WTC11 (cell line): ENCODE measurements at regions not wholly inside any gene's neighbourhood (a gene's known extent, or its start where the extent isn't known, plus 50 kb on each side); places are given as distances from the start of the nearest gene placed in this dataset.

Experiments
- ATAC-seq: fragments of 200-7000 bp; cut with Tn5 transposase; 2 replicates; pipeline ENCODE4 v1.10.0; 2021; ENCODE audit warnings: mild to moderate bottlenecking, moderate library complexity
- CTCF ChIA-PET: fragments of 300-600 bp; sonication (Branson Sonifier 250); formaldehyde crosslinking; loops from one replicate; lab custom pipeline; 2021; ENCODE audit warnings: antibody characterized with exemption; lab: Charles Lee
- POLR2A ChIA-PET: fragments of 350-600 bp; sonication (Branson Sonifier 250); formaldehyde crosslinking; loops from one replicate; lab custom pipeline; 2021; ENCODE audit warnings: antibody characterized with exemption; lab: Charles Lee
- DNase-seq: peaks from one replicate; pipeline ENCODE4 v3.0.0; 2021; ENCODE audit warnings: low spot score
- H3K27ac Mint-ChIP-seq: 2 replicates; pipeline ENCODE4 v1.8.0; 2021; ENCODE audit warnings: mixed read lengths
- H3K27me3 Mint-ChIP-seq: 2 replicates; pipeline ENCODE4 v1.8.0; 2021; ENCODE audit warnings: low read depth, mild to moderate bottlenecking, moderate library complexity, mixed read lengths
- H3K36me3 Mint-ChIP-seq: 2 replicates; pipeline ENCODE4 v1.8.0; 2021; ENCODE audit warnings: mixed read lengths
- H3K4me1 Mint-ChIP-seq: 2 replicates; pipeline ENCODE4 v1.8.0; 2022; ENCODE audit warnings: mixed read lengths
- H3K4me3 Mint-ChIP-seq: 2 replicates; pipeline ENCODE4 v1.8.0; 2021; ENCODE audit warnings: mild to moderate bottlenecking, moderate library complexity, mixed read lengths
- H3K9me3 Mint-ChIP-seq: 2 replicates; pipeline ENCODE4 v1.8.0; 2021; ENCODE audit warnings: mixed read lengths
- ATF6 ChIP-seq: sonication (generic); formaldehyde crosslinking; IDR thresholded peaks from 2 replicates; pipeline ENCODE4 v1.8.1; 2023; ENCODE audit warnings: mild to moderate bottlenecking, missing genetic modification reagents
- CBFB ChIP-seq: sonication (generic); formaldehyde crosslinking; IDR thresholded peaks from 2 replicates; pipeline ENCODE4 v1.8.1; 2022; ENCODE audit warnings: mild to moderate bottlenecking, low read depth, missing genetic modification reagents
- CREM ChIP-seq: sonication (generic); formaldehyde crosslinking; IDR thresholded peaks from 2 replicates; pipeline ENCODE4 v1.8.1; 2022; ENCODE audit warnings: mild to moderate bottlenecking, missing genetic modification reagents, moderate library complexity
- CTCF ChIP-seq: fragments of 200-600 bp; IDR thresholded peaks from 2 replicates; pipeline ENCODE4 v1.8.0; 2022; ENCODE audit warnings: antibody characterized with exemption
- ETV6 ChIP-seq: sonication (generic); formaldehyde crosslinking; IDR thresholded peaks from 2 replicates; pipeline ENCODE4 v1.8.1; 2022; ENCODE audit warnings: mild to moderate bottlenecking, missing genetic modification reagents
- IRF2 ChIP-seq: sonication (generic); formaldehyde crosslinking; IDR thresholded peaks from 2 replicates; pipeline ENCODE4 v1.8.0; 2022; ENCODE audit warnings: low read depth, missing genetic modification reagents, borderline replicate concordance
- JUN ChIP-seq: sonication (generic); formaldehyde crosslinking; IDR thresholded peaks from 2 replicates; pipeline ENCODE4 v1.8.0; 2023; ENCODE audit warnings: mild to moderate bottlenecking, missing genetic modification reagents
- MXD4 ChIP-seq: fragments of 250-450 bp; sonication (Bioruptor Pico); IDR thresholded peaks from 2 replicates; pipeline ENCODE4 v1.8.0; 2021; ENCODE audit warnings: mild to moderate bottlenecking, moderate library complexity, borderline replicate concordance
- NFYB ChIP-seq: sonication (generic); formaldehyde crosslinking; conservative IDR thresholded peaks from 2 replicates; pipeline ENCODE4 v1.8.0; 2022; ENCODE audit warnings: low read depth, missing genetic modification reagents
- SMAD4 ChIP-seq: sonication (generic); formaldehyde crosslinking; IDR thresholded peaks from 2 replicates; pipeline ENCODE4 v1.8.0; 2022; ENCODE audit warnings: mild to moderate bottlenecking, missing genetic modification reagents
- TP53 ChIP-seq: sonication (generic); formaldehyde crosslinking; IDR thresholded peaks from 2 replicates; pipeline ENCODE4 v1.8.1; 2023; ENCODE audit warnings: mild to moderate bottlenecking, missing genetic modification reagents
- USF1 ChIP-seq: sonication (generic); formaldehyde crosslinking; IDR thresholded peaks from 2 replicates; pipeline ENCODE4 v1.8.0; 2022; ENCODE audit warnings: mild to moderate bottlenecking, missing genetic modification reagents
- ZBTB43 ChIP-seq: sonication (generic); formaldehyde crosslinking; IDR thresholded peaks from 2 replicates; pipeline ENCODE4 v1.8.1; 2023; ENCODE audit warnings: mild to moderate bottlenecking, missing genetic modification reagents
- ZNF138 ChIP-seq: sonication (generic); formaldehyde crosslinking; conservative IDR thresholded peaks from 2 replicates; pipeline ENCODE4 v1.8.1; 2022; ENCODE audit warnings: mild to moderate bottlenecking, moderate library complexity, missing genetic modification reagents
- ZNF263 ChIP-seq: sonication (generic); formaldehyde crosslinking; IDR thresholded peaks from 2 replicates; pipeline ENCODE4 v1.8.1; 2022; ENCODE audit warnings: low read depth, mild to moderate bottlenecking, moderate library complexity, missing genetic modification reagents
- ZNF281 ChIP-seq: sonication (generic); formaldehyde crosslinking; IDR thresholded peaks from 2 replicates; pipeline ENCODE4 v1.8.0; 2023; ENCODE audit warnings: mild to moderate bottlenecking, missing genetic modification reagents

GRCh38 chr12:91382081-91382543, 199.5 kb upstream of the DCN start:
- peak; percentile 91 for DNase-seq
- peak overlapping the region; percentile 83 for H3K4me3 Mint-ChIP-seq
- POLR2A ChIA-PET: interaction anchor here (1.9 kb wide), 1 partner anchor 763 kb away, joined by 29 read pairs; the partner anchor contains the start of gene BTG1
- TF ChIP-seq USF1: no peak
- TF ChIP-seq CTCF: peak; percentile 85
- TF ChIP-seq, all 79 proteins: peak for 1
- no peaks in the 10 kb centered on the region for H3K36me3 Mint-ChIP-seq
- peak overlapping the region; percentile 100 for H3K27ac Mint-ChIP-seq
- H3K9me3 Mint-ChIP-seq: no peaks in the 10 kb centered on the region
- peak; percentile 74 for ATAC-seq
- CTCF ChIA-PET: interaction anchor here (0.5 to 2.5 kb wide), 46 partner anchors 12 to 1335 kb away, joined by 3 to 50 read pairs (median 4); partner anchors contain the start of gene BTG1
- H3K27me3 Mint-ChIP-seq: no peaks in the 10 kb centered on the region
- peaks cover 39% of the 10 kb centered on the region for H3K4me1 Mint-ChIP-seq

GRCh38 chr12:91381309-91381804, 198.7 kb upstream of the DCN start:
- ChIA-PET CTCF (interaction anchor here (0.5 to 2.5 kb wide), 37 partner anchors 11 to 1267 kb away, joined by 3 to 50 read pairs (median 5); partner anchors contain the start of gene BTG1), POLR2A (interaction anchor here (0.6 to 1.9 kb wide), 3 partner anchors 754 to 1272 kb away, joined by 4 to 29 read pairs (median 4); partner anchors contain the start of gene BTG1)
- Mint-ChIP-seq H3K9me3 (peaks cover 2% of the 10 kb centered on the region; the same call in 1 of the 2 replicates), H3K4me1 (peaks cover 43% of the 10 kb centered on the region), H3K27me3 (no peaks in the 10 kb centered on the region), H3K4me3 (peak overlapping the region; percentile 83), H3K36me3 (no peaks in the 10 kb centered on the region), H3K27ac (peak overlapping the region; percentile 100)
- DNase-seq: peak; percentile 66
- ATAC-seq: peak; percentile 89
- TF ChIP-seq SMAD4 (CRISPR knock-in tag) (no peak), ZNF138 (CRISPR knock-in tag) (no peak), NFYB (CRISPR knock-in tag) (peak; percentile 89), ATF6 (CRISPR knock-in tag) (no peak), ETV6 (CRISPR knock-in tag) (peak; percentile 23; the same call in 1 of the 2 replicates), CREM (CRISPR knock-in tag) (no peak), CBFB (no peak)

GRCh38 chr12:91380631-91381030, 198.0 kb upstream of the DCN start:
- Mint-ChIP-seq H3K9me3 (peaks cover 9% of the 10 kb centered on the region; the same call in 1 of the 2 replicates), H3K36me3 (no peaks in the 10 kb centered on the region), H3K27me3 (no peaks in the 10 kb centered on the region), H3K4me1 (peaks cover 43% of the 10 kb centered on the region), H3K4me3 (peak overlapping the region; percentile 83)
- POLR2A ChIA-PET: interaction anchor here (1.9 kb wide), 1 partner anchor 765 kb away, joined by 29 read pairs; the partner anchor contains the start of gene BTG1
- ATAC-seq (no peak), DNase-seq (no peak)
- no peak for TF ChIP-seq TP53 (CRISPR knock-in tag)
- no peak for TF ChIP-seq ZNF263 (CRISPR knock-in tag)
- TF ChIP-seq JUN (CRISPR knock-in tag): no peak
- TF ChIP-seq IRF2: no peak
- TF ChIP-seq, all 79 proteins: peak for 0
- CTCF ChIA-PET: interaction anchor here (1.1 to 2.5 kb wide), 6 partner anchors 11 to 1194 kb away, joined by 3 to 50 read pairs (median 12); partner anchors contain the start of gene BTG1
- peak overlapping the region; percentile 100 for H3K27ac Mint-ChIP-seq

GRCh38 chr12:91379051-91379775, 196.6 kb upstream of the DCN start:
- Mint-ChIP-seq H3K36me3 (no peaks in the 10 kb centered on the region), H3K4me3 (no peak overlapping the region), H3K4me1 (peaks cover 43% of the 10 kb centered on the region), H3K27ac (no peak overlapping the region), H3K9me3 (peaks cover 13% of the 10 kb centered on the region), H3K27me3 (no peaks in the 10 kb centered on the region)
- no peak for DNase-seq
- POLR2A ChIA-PET: no interaction called here
- ATAC-seq: no peak
- CTCF ChIA-PET: no interaction called here
- TF ChIP-seq ETV6 (CRISPR knock-in tag) (no peak), NFYB (CRISPR knock-in tag) (no peak), MXD4 (CRISPR knock-in tag) (no peak), ZBTB43 (CRISPR knock-in tag) (no peak), ZNF138 (CRISPR knock-in tag) (no peak), ZNF281 (CRISPR knock-in tag) (no peak)
